Skeletal muscle satellite cell (primary cell): ENCODE measurements at regions not wholly inside any gene's neighbourhood (a gene's known extent, or its start where the extent isn't known, plus 50 kb on each side); places are given as distances from the start of the nearest gene placed in this dataset.

Experiments used
- H3K27me3 ChIP-seq: 2 replicates; pipeline ENCODE4 v1.7.0; 2013; ENCODE audit warnings: low read length; ENCODE audit not compliant: control insufficient read depth, insufficient read depth
- H3K36me3 ChIP-seq: 2 replicates; pipeline ENCODE4 v1.7.0; 2013; ENCODE audit warnings: mild to moderate bottlenecking, control low read depth, low read length; ENCODE audit not compliant: insufficient read depth
- H3K4me1 ChIP-seq: 2 replicates; pipeline ENCODE4 v1.7.0; 2013; ENCODE audit warnings: low read length; ENCODE audit not compliant: control insufficient read depth, insufficient read depth
- H3K4me2 ChIP-seq: 2 replicates; pipeline ENCODE4 v1.7.0; 2013; ENCODE audit warnings: mild to moderate bottlenecking, low read length
- H3K4me3 ChIP-seq: 2 replicates; pipeline ENCODE4 v1.7.0; 2013; ENCODE audit warnings: low read length
- H3K9ac ChIP-seq: 2 replicates; pipeline ENCODE4 v1.7.0; 2013; ENCODE audit warnings: mild to moderate bottlenecking, low read depth, low read length, moderate library complexity
- H3K9me3 ChIP-seq: replicated peaks from 2 replicates; pipeline ENCODE4 v1.7.0; 2013; ENCODE audit warnings: mild to moderate bottlenecking, control low read depth, low read length

DNA sequence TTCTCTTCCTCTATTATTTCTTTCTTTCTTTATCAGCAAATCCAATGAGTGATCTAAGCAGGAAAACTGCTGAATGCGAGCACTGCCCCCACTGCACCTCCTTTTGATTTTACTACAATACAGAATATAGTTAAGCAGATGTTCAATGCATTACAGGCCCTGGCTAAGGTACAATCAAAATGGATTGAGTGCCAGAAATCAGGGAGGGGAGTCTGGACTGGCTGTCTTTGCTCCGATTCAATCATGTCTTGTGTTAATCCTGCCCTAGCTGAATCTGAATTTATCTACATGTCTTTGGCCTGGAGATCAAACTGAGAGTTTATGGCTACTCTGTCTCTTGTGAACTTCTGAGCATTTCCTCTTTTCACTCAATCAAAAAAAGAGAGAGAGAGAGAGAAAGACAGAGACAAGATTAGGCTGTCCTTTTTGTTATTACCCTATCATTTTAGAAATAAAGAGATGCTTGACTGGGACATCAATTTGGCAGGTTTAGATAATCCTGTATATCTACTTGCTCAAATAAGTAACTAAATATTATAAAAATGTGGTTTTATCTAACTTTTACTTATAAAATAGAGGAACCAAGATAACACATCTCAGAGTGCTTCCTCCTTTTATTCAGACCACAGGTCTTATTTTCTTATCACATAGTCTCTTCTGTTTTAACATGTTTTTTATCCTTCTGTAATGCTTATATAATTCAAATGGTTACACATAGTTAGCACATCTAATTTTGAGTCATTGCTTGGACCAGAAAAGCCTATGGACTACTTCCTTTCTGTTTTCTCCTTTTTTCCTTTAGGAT, 656.2 kb downstream of the KCNJ2 start:
- H3K9me3 ChIP-seq = no peaks in the 10 kb centered on the region

DNA sequence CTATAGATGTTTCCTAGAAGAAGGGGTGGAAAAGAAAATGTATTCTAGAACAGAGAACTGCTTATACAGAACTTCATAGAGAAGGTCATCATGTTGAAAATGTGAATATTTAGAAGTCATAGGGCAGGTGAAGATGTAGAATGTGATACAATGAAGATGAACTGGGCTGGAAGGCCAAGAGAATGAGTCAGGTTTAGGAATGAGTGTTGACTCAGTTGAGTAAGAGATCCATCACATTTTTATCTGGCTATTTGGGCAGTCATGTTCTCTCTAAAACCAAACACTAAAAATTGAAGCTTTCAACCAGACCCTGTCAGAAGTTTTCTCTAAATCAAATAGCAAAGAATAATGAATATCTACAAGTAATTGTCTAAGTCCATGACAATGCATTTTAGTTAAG, 660.5 kb downstream of the KCNJ2 start:
- H3K4me2 ChIP-seq = no peak overlapping the region
- H3K36me3 ChIP-seq = no peaks in the 10 kb centered on the region
- H3K4me1 ChIP-seq = peaks cover 19% of the 10 kb centered on the region
- H3K27me3 ChIP-seq = no peaks in the 10 kb centered on the region
- H3K4me3 ChIP-seq = no peak overlapping the region
- H3K9me3 ChIP-seq = no peaks in the 10 kb centered on the region
- H3K9ac ChIP-seq = no peak overlapping the region

More for the DNA sequence above, 656.2 kb downstream of the KCNJ2 start:
- H3K4me3 ChIP-seq = no peak overlapping the region
- H3K36me3 ChIP-seq = no peaks in the 10 kb centered on the region
- no peak overlapping the region for H3K4me2 ChIP-seq
- no peaks in the 10 kb centered on the region for H3K27me3 ChIP-seq
- H3K9ac ChIP-seq = no peak overlapping the region
- H3K4me1 ChIP-seq = peaks cover 18% of the 10 kb centered on the region

DNA sequence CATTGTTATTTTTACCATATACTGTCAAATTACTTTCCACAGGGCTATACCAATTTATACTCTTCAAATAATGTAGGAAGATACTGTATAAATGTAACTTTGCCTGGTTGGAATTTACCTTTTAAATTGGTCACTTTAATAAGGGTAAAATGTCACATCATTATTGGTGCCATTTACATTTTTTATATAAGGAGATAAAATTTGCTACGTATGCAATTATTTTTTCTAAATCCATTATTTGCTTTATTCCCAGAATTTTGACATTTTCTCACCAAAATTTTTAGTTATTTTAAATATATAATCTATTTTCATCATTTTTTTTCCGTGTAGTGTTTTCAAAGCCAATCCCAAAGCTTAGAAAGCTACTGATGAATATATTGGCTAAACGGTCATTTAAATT, 664.7 kb downstream of the KCNJ2 start:
- H3K36me3 ChIP-seq = no peaks in the 10 kb centered on the region
- H3K4me1 ChIP-seq = peaks cover 14% of the 10 kb centered on the region
- H3K9me3 ChIP-seq = no peaks in the 10 kb centered on the region
- H3K27me3 ChIP-seq = no peaks in the 10 kb centered on the region
- no peak overlapping the region for H3K4me2 ChIP-seq
- H3K9ac ChIP-seq = no peak overlapping the region
- H3K4me3 ChIP-seq = no peak overlapping the region

DNA sequence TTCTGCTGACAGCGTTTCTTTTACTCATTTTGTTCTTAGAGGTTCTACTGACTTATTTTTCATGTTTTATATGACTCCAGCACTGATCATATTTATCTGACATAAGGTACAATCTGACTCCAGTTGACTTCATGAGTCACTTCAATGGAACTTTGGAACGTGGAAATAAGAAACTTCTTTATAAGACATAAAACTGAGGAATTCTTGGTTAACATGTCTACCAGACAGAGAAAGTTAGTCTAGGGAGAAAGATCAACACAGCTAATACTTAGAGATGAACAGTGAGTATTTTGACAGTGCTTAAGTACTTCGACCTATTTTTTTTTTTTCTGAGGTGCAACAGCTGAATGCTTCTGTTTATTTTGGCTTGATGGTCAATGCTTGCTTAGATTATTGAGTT, 679.5 kb downstream of the KCNJ2 start:
- Histone ChIP-seq H3K9me3 (no peaks in the 10 kb centered on the region), H3K9ac (peak overlapping the region; percentile 12), H3K4me3 (peak overlapping the region; percentile 15), H3K27me3 (no peaks in the 10 kb centered on the region), H3K4me1 (peaks cover 31% of the 10 kb centered on the region), H3K36me3 (no peaks in the 10 kb centered on the region), H3K4me2 (peak overlapping the region; percentile 50)

DNA sequence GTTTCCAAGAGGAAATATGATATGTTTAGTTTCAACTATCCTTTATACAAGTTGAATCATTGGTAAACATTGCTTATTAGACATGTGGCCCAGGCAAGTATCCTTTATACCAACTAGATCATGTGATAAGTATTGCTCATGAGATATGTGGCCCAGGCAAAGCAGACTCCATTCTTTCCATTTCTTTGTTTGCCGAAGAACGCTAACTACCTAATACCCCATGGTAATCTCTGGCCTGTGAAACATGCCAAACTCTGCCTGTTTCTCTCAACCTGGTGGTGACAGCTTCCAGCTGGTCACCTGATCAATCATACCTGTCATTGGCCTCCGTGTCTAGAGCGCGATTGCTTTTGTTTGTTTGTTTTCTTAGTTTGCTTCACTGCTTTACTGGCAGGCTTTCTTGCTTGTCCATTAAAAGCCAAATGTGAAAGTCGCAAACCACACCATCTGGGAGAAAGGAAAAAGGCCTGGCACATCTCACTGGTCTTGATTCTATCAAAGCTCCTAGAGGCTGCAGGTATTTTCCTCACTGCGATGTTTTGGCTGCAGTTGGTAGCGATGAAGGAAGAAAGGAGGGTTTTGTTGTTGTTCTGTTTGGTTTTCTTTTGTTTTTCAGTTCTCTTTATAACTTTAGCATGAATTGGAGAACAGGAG, 686.2 kb downstream of the KCNJ2 start:
- Histone ChIP-seq H3K4me3 (no peak overlapping the region), H3K36me3 (no peaks in the 10 kb centered on the region), H3K27me3 (no peaks in the 10 kb centered on the region), H3K4me2 (peak overlapping the region; percentile 56), H3K4me1 (peaks cover 11% of the 10 kb centered on the region), H3K9ac (peak overlapping the region; percentile 3), H3K9me3 (no peaks in the 10 kb centered on the region)

DNA sequence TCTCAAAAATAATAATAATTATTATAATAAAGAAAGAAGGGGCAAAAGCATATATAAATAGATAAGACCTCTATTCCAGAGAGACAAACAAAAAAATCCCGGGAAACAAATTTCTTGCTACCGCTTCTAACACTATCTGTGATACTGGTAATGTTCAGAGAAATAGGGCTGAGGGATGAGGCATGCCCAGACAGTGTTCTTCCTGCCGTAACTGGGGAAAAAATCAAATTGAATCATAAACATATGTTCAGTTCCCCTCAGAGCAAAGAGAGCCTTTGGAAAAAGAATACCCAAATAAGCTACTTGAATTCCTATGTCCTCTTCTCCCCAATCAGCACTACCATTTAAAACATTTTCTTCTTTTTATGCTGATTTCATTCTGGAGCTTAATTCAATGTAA, 688.0 kb downstream of the KCNJ2 start:
- no peaks in the 10 kb centered on the region for H3K36me3 ChIP-seq
- no peak overlapping the region for H3K4me2 ChIP-seq
- no peak overlapping the region for H3K4me3 ChIP-seq
- H3K4me1 ChIP-seq = peaks cover 11% of the 10 kb centered on the region
- no peaks in the 10 kb centered on the region for H3K9me3 ChIP-seq
- H3K9ac ChIP-seq = no peak overlapping the region
- no peaks in the 10 kb centered on the region for H3K27me3 ChIP-seq

DNA sequence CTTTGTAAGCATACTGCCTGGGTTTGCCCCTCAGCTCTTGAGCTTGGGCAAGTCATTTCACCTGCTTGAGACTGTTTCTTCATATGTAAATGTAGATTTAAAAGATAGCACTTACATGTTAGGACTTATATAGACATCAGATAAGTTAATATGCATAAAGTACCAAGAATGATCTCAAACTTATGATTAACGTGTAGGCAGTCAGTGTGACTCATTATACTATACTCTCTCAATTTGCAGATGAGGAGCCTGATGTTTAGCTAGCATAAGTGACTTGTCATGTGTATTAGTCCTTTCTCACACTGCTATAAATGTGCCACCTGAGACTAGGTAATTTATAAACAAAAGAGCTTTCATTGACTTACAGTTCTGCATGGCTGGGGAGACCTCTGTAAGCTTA, 690.5 kb downstream of the KCNJ2 start:
- no peaks in the 10 kb centered on the region for H3K9me3 ChIP-seq
- H3K36me3 ChIP-seq = no peaks in the 10 kb centered on the region
- H3K4me1 ChIP-seq = peaks cover 11% of the 10 kb centered on the region
- no peaks in the 10 kb centered on the region for H3K27me3 ChIP-seq
- no peak overlapping the region for H3K9ac ChIP-seq
- H3K4me3 ChIP-seq = no peak overlapping the region
- H3K4me2 ChIP-seq = no peak overlapping the region

DNA sequence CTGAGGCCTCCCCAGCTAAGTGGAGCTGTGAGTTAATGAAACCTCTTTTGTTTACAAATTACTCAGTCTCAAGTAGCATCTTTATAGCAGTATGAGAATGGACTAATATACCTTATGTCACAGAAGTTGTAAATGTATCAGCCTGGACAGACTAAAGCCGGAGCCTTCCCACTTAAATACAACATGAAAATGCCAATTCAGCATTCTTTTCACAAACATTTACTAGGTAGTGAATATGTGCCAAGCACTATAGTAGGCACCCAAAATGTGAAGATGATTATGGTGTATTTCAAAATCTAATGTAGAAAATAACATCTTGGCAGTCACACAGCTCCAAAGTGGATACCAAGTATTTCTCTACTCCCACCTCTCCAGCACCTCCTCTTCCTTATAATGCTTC, 693.0 kb downstream of the KCNJ2 start:
- no peak overlapping the region for H3K4me3 ChIP-seq
- no peak overlapping the region for H3K9ac ChIP-seq
- H3K27me3 ChIP-seq = no peaks in the 10 kb centered on the region
- no peaks in the 10 kb centered on the region for H3K4me1 ChIP-seq
- no peaks in the 10 kb centered on the region for H3K36me3 ChIP-seq
- no peaks in the 10 kb centered on the region for H3K9me3 ChIP-seq
- H3K4me2 ChIP-seq = no peak overlapping the region

DNA sequence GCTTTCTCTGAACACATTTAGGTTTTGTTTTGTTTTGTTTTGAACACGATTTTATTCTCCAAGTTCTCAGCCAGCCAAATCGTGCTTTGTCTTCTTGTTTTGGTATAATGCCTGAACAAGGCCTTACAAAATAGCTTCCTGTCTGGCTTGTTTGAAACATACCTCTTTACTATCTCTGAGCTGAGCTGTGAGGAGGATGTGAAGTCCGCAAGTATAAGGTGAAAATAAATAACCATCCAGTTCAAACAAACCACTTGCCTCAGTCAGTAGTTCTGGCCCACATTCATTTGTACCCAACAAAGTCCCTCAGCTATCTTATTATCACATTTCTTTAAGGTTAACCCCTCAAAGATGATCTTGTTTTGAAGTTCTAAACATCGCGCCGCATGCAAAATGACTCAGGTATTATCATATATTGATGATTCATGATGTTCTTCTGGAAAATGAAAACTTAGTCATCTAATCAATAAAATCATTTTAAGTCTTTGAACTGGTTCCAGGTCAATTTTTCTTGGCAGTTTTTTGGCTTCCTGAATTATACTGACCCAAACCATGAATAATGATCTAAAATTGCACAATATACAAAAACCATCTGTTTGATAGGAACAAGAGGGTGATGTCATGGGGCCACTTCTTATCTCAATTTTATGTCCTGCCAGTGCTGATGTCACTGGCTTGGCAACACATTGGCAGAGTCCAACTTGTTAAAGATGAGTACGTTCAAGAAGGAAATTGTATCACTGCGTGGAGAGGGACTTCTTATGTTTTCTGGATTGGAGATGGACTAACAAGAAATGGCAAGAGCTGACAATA, 694.3 kb downstream of the KCNJ2 start:
- Histone ChIP-seq H3K9ac (no peak overlapping the region), H3K36me3 (no peaks in the 10 kb centered on the region), H3K4me2 (no peak overlapping the region), H3K4me3 (no peak overlapping the region), H3K9me3 (no peaks in the 10 kb centered on the region), H3K27me3 (no peaks in the 10 kb centered on the region), H3K4me1 (no peaks in the 10 kb centered on the region)

DNA sequence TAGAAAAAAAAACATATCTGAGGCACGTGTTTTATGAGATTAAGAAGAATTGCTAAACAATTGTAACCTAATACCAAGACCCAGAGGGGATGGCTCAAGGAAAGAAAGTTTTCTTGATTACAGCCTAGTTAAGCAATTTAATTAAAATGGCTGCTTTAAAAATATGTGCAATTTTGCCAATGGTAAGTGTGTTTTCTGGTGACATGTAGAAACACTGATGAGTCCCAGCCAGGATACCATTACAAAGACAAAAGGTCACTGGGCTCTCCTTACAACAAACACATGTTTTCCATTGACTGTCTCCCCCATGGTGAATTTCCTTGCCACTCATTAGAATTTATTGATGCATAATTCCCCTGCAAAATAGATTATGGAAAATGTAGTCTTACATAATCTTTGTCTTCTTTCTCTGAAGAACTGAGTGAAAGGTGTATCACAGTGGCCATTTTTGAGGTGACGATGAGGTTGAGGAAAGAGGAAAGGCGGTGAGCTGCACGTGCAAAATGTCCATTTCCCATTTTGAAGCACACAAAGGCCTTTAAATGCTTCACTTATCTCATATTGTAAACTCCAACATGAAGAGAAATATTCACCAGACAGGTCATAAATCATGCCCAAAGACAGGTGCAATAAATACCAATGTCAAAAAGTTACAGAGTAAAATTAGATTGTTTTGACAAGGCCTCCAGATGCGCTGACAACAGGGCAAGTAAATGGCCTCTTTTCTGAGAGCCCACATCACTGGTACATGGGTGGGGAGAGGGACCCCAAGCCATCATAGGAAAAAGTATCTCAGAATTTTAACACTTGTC, 696.9 kb downstream of the KCNJ2 start:
- Histone ChIP-seq H3K36me3 (no peaks in the 10 kb centered on the region), H3K4me2 (no peak overlapping the region), H3K9ac (no peak overlapping the region), H3K4me1 (no peaks in the 10 kb centered on the region), H3K4me3 (no peak overlapping the region), H3K27me3 (no peaks in the 10 kb centered on the region), H3K9me3 (no peaks in the 10 kb centered on the region)

DNA sequence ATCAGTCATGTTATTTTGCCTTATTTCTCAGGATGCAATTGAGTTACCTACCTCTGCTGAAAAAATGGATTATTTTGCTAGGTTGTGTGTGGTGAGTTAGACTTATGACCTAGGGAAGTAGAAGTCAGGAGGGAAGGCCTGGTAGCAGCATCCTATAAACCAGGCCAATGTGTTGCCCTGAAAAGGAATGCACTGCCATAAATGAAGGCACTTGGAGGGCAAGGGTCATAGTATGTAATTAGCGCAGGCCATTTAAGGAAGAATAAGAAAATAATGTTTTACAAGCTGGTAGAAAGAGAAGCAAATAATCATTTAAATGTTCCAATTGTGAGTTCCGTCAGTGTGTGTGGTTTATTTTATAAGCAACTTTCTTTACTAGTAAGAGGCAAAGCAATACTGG, 698.8 kb downstream of the KCNJ2 start:
- no peaks in the 10 kb centered on the region for H3K36me3 ChIP-seq
- H3K4me3 ChIP-seq = no peak overlapping the region
- H3K9me3 ChIP-seq = no peaks in the 10 kb centered on the region
- H3K4me1 ChIP-seq = no peaks in the 10 kb centered on the region
- no peak overlapping the region for H3K9ac ChIP-seq
- H3K4me2 ChIP-seq = no peak overlapping the region
- H3K27me3 ChIP-seq = no peaks in the 10 kb centered on the region
